ENCODE measurements at regions not wholly inside any gene's neighbourhood (a gene's known extent, or its start where the extent isn't known, plus 50 kb on each side); places are given as distances from the start of the nearest gene placed in this dataset.

DNA sequence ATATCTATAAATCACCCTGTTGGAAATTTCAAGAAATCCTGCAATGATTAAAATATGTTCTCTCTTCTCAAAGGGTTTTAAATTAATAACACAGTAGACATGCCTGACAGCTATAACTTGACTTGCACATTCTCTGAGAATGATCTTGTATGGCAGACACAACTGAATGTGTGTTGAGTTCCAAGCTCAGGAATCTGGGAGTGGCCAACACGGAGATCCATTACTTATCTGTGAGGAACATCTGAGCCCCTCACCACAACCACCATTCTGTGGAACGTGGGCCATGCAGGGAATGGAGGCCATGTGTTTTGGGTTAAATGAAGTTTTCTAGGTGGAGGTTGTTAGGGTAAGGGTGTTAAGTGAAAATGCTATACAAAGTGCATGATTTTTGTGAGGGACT is 105.3 kb upstream of the CHMP2B start (continued):
- no peak for TF ChIP-seq CHD7 (IDR thresholded peaks at IDR 0.05; ENCODE audit: insufficient replicate concordance, low read length)
- no peak for TF ChIP-seq BACH1 (IDR thresholded peaks at IDR 0.05; ENCODE audit: low read length)
- TF ChIP-seq BRCA1 (IDR thresholded peaks at IDR 0.05; ENCODE audit: low read depth, low read length): no peak
- TF ChIP-seq GABPA (IDR thresholded peaks at IDR 0.05; ENCODE audit: borderline replicate concordance, insufficient read depth, low read length): no peak
- TF ChIP-seq, protein P1, sequence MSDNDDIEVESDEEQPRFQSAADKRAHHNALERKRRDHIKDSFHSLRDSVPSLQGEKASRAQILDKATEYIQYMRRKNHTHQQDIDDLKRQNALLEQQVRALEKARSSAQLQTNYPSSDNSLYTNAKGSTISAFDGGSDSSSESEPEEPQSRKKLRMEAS (IDR thresholded peaks at IDR 0.05): no peak
- no peak for TF ChIP-seq NANOG (IDR thresholded peaks at IDR 0.05; ENCODE audit: insufficient read depth, low read depth, low read length, poor library complexity, severe bottlenecking)
- TF ChIP-seq FOSL1 (IDR thresholded peaks at IDR 0.05; ENCODE audit: insufficient read depth, low read depth, low read length): no peak
- TF ChIP-seq, protein P2, sequence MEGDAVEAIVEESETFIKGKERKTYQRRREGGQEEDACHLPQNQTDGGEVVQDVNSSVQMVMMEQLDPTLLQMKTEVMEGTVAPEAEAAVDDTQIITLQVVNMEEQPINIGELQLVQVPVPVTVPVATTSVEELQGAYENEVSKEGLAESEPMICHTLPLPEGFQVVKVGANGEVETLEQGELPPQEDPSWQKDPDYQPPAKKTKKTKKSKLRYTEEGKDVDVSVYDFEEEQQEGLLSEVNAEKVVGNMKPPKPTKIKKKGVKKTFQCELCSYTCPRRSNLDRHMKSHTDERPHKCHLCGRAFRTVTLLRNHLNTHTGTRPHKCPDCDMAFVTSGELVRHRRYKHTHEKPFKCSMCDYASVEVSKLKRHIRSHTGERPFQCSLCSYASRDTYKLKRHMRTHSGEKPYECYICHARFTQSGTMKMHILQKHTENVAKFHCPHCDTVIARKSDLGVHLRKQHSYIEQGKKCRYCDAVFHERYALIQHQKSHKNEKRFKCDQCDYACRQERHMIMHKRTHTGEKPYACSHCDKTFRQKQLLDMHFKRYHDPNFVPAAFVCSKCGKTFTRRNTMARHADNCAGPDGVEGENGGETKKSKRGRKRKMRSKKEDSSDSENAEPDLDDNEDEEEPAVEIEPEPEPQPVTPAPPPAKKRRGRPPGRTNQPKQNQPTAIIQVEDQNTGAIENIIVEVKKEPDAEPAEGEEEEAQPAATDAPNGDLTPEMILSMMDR (IDR thresholded peaks at IDR 0.05; ENCODE audit: control extremely low read depth in 1 of 3, insufficient read depth in 1 of 3, low read depth in 1 of 3, low read length in 3 of 3): no peak
- TF ChIP-seq SP2 (IDR thresholded peaks at IDR 0.05; ENCODE audit: low read length): no peak

Data from H1 (cell line).